ENCODE measurements at regions not wholly inside any gene's neighbourhood (a gene's known extent, or its start where the extent isn't known, plus 50 kb on each side); places are given as distances from the start of the nearest gene placed in this dataset.

DNA sequence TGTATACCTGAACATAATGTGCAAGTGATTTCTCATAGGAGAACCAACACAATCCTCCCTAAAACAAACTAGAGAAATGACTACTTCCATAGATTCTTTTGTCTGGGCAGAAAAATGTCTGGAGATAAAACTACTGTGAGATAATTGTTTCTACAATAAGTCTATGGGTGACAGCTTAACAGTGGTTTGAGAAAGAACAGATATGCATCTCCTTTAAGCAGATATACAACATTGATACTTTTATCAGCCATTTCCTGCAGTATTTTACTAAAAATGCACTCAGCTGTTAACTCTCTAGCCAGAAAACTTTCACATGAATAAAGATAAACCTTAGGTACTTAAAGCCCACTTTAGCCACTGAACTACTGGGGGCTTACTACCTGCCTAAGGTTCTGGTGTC is 1132.4 kb downstream of the EFNB2 start:
- Histone ChIP-seq H3K9me3 (ENCODE audit: control insufficient read depth, low read length) (no peaks in the 10 kb centered on the region), H3K27me3 (replicated peaks; ENCODE audit: control insufficient read depth, insufficient read depth, low read length) (no peaks in the 10 kb centered on the region)
- no peak for DNase-seq (ENCODE audit: low read depth)

DNA sequence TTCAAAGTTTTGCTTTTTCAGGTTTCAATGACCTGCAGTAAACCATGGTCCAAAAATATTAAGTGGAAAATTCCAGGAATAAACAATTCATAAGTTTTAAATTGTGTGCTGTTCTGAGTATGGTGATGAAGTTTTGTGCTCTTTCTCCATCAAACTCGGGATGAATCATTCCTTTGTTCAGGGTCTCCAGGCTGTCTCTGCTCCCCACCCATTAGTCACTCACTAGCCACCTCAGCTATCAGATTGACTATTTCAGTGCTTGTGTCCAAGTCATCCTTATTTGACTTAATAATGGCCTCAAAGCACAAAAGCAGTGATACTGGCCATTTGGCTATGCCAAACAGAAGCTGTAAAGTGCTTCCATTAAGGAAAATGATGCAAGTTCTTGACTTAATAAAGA is 1140.4 kb downstream of the EFNB2 start:
- DNase-seq (ENCODE audit: low read depth) = no peak
- Histone ChIP-seq H3K4me3 (ENCODE audit: low read length) (no peak overlapping the region), H3K36me3 (ENCODE audit: control insufficient read depth, insufficient read depth, low read length, severe bottlenecking) (no peaks in the 10 kb centered on the region), H3K4me1 (ENCODE audit: control insufficient read depth, insufficient read depth, low read length) (no peaks in the 10 kb centered on the region), H3K9ac (ENCODE audit: low read length) (no peak overlapping the region), H3K27me3 (replicated peaks; ENCODE audit: control insufficient read depth, insufficient read depth, low read length) (no peaks in the 10 kb centered on the region), H3K9me3 (ENCODE audit: control insufficient read depth, low read length) (no peaks in the 10 kb centered on the region)

More for the DNA sequence above, 1132.4 kb downstream of the EFNB2 start:
- Histone ChIP-seq H3K4me1 (ENCODE audit: control insufficient read depth, insufficient read depth, low read length) (no peaks in the 10 kb centered on the region), H3K36me3 (ENCODE audit: control insufficient read depth, insufficient read depth, low read length, severe bottlenecking) (no peaks in the 10 kb centered on the region), H3K4me3 (ENCODE audit: low read length) (no peak overlapping the region), H3K9ac (ENCODE audit: low read length) (no peak overlapping the region)

DNA sequence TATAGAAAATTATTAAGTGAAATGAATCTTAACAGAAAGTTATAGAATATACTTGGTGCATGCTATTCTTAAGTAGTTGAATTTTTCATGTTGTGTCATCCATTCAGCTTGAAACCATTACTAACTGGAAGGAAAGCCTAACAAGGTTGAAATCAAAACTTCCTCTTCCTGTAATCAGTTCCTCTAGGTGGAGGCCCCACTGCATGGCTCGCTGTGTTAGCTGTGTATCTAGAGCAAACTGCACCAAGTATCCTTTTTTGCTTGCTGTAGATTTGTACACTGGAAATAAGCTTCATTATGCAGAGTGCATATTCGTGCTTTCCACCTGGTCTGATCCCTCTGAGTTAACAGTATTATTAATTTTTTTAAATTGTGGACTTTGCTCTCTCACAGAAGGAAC is 1146.1 kb downstream of the EFNB2 start:
- Histone ChIP-seq H3K9ac (ENCODE audit: low read length) (no peak overlapping the region), H3K4me3 (ENCODE audit: low read length) (no peak overlapping the region), H3K9me3 (ENCODE audit: control insufficient read depth, low read length) (no peaks in the 10 kb centered on the region), H3K27me3 (replicated peaks; ENCODE audit: control insufficient read depth, insufficient read depth, low read length) (no peaks in the 10 kb centered on the region), H3K36me3 (ENCODE audit: control insufficient read depth, insufficient read depth, low read length, severe bottlenecking) (no peaks in the 10 kb centered on the region), H3K4me1 (ENCODE audit: control insufficient read depth, insufficient read depth, low read length) (no peaks in the 10 kb centered on the region)
- DNase-seq (ENCODE audit: low read depth) = no peak

DNA sequence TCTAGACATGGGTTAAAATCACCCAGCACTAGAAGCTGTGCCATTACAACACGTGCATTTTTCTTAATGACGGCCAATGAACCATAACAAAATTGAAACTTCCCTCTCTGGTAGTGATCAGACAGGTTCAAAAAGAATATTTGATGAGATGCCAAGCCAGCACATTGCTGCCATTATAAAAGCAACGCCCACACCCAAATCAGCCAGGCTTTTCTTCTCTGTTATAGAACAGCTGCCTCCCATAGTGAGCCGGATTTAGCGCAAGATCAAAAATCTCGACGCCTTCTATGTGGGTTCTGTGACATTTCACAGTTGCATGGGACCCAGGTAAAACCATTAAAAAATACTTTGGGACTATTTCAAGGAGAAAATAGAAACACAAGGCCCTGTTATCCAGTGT is 1158.0 kb downstream of the EFNB2 start:
- H3K9ac ChIP-seq (ENCODE audit: low read length) = no peak overlapping the region
- no peaks in the 10 kb centered on the region for H3K9me3 ChIP-seq (ENCODE audit: control insufficient read depth, low read length)
- H3K36me3 ChIP-seq (ENCODE audit: control insufficient read depth, insufficient read depth, low read length, severe bottlenecking) = no peaks in the 10 kb centered on the region
- H3K4me3 ChIP-seq (ENCODE audit: low read length) = no peak overlapping the region
- no peak for DNase-seq (ENCODE audit: low read depth)
- H3K27me3 ChIP-seq (replicated peaks; ENCODE audit: control insufficient read depth, insufficient read depth, low read length) = no peaks in the 10 kb centered on the region
- H3K4me1 ChIP-seq (ENCODE audit: control insufficient read depth, insufficient read depth, low read length) = no peaks in the 10 kb centered on the region

DNA sequence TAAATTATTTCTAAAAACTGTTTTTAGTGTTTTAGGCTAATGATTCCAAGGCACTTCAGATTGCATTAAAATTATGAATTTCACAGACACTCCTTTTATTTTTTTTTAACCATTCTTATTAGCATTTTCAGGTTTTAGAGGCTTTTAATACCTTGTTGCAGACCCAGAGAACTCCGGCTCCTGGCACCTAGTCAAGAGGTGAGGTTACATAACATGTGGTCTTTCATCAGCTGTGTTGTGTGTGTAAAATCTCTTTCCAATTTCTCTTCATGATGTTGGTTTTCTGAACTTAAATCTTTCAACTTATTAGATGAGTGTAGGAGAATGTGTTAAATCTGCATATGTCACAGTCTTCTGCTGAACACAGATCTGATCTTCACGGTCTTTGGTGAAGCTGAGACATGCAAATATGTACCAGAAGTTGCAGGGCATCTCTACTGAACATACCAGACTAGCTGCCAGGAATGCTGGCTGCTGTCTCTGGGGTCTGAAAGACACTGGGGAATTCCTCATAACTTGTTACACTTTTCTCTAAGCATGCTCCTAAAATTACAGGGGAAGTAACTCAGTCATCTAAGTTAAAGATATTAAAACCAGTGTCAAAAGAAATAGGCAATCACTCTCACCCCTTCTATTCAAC is 1165.3 kb downstream of the EFNB2 start:
- DNase-seq (ENCODE audit: low read depth) = peak; percentile 45
- H3K27me3 ChIP-seq (replicated peaks; ENCODE audit: control insufficient read depth, insufficient read depth, low read length) = no peaks in the 10 kb centered on the region
- peaks cover 4% of the 10 kb centered on the region for H3K9me3 ChIP-seq (ENCODE audit: control insufficient read depth, low read length)
- no peaks in the 10 kb centered on the region for H3K36me3 ChIP-seq (ENCODE audit: control insufficient read depth, insufficient read depth, low read length, severe bottlenecking)
- no peak overlapping the region for H3K4me3 ChIP-seq (ENCODE audit: low read length)
- H3K4me1 ChIP-seq (ENCODE audit: control insufficient read depth, insufficient read depth, low read length) = peaks cover 7% of the 10 kb centered on the region
- H3K9ac ChIP-seq (ENCODE audit: low read length) = no peak overlapping the region

DNA sequence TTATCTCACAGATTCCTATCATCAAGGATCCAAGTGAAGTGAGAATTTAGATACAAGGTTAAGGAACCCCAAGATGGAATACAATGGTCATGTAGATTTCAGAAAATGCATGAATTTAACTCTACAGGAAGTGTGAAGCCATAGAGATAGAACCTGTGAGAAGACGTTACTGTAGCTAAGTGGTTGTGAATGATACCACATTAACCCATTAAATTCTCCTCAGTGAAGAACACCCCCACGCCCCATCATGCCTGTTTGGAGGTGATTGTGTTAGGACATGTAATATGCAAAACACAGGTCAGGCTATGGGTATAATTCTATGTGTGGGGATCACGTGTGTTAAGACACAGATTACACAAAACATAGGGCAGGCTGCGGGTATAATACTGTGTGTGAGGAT is 1166.7 kb downstream of the EFNB2 start:
- Histone ChIP-seq H3K4me1 (ENCODE audit: control insufficient read depth, insufficient read depth, low read length) (peaks cover 7% of the 10 kb centered on the region), H3K36me3 (ENCODE audit: control insufficient read depth, insufficient read depth, low read length, severe bottlenecking) (no peaks in the 10 kb centered on the region), H3K4me3 (ENCODE audit: low read length) (no peak overlapping the region), H3K27me3 (replicated peaks; ENCODE audit: control insufficient read depth, insufficient read depth, low read length) (no peaks in the 10 kb centered on the region), H3K9me3 (ENCODE audit: control insufficient read depth, low read length) (peaks cover 4% of the 10 kb centered on the region), H3K9ac (ENCODE audit: low read length) (no peak overlapping the region)
- no peak for DNase-seq (ENCODE audit: low read depth)

DNA sequence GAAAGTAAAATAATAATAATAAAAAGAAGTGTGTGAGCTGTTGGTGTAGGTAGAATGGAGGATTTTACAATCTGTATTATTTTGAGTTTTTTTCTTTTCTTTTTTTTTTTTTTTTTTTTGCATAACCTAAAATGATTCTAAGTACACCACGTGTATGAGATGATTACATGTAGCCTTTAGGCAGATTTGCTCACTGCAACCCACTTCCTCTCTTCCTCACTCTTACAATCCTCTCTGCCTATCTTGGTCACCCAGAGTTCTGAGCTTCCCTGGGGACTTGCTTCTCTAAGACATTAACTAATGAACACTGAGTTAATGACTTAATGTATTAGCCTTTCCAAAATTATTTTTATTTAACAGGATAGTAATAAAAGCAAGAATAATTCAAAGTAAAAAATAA is 1169.6 kb downstream of the EFNB2 start:
- no peak overlapping the region for H3K9ac ChIP-seq (ENCODE audit: low read length)
- H3K4me1 ChIP-seq (ENCODE audit: control insufficient read depth, insufficient read depth, low read length) = peaks cover 7% of the 10 kb centered on the region
- no peak overlapping the region for H3K4me3 ChIP-seq (ENCODE audit: low read length)
- H3K9me3 ChIP-seq (ENCODE audit: control insufficient read depth, low read length) = no peaks in the 10 kb centered on the region
- no peaks in the 10 kb centered on the region for H3K36me3 ChIP-seq (ENCODE audit: control insufficient read depth, insufficient read depth, low read length, severe bottlenecking)
- DNase-seq (ENCODE audit: low read depth) = no peak
- no peaks in the 10 kb centered on the region for H3K27me3 ChIP-seq (replicated peaks; ENCODE audit: control insufficient read depth, insufficient read depth, low read length)

DNA sequence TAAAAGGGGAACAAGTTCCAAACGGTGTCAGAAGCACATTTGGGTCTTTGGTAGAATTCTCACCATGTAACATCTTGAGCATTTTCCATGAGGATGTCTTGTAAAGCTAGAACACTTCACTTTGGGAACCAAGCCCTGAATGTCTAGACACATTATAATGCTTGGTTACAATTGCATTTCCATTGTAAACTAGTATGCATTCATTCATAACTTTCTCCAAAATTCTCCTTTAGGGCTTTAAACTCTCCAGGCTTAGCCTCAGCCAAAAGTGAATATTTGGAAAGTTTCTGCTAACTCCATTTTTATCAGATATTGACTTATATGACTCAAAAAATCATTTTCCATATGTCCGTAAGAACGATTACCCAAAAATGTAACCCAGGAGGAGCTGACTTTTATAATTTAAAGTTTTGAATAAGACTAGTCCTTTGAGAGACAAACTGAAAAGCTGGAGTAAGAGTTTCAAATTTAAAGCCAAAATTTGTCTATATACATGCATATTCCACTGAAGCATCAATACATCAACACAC is 1170.4 kb downstream of the EFNB2 start:
- H3K9ac ChIP-seq (ENCODE audit: low read length) = no peak overlapping the region
- no peak for DNase-seq (ENCODE audit: low read depth)
- peaks cover 3% of the 10 kb centered on the region for H3K4me1 ChIP-seq (ENCODE audit: control insufficient read depth, insufficient read depth, low read length)
- no peaks in the 10 kb centered on the region for H3K9me3 ChIP-seq (ENCODE audit: control insufficient read depth, low read length)
- no peak overlapping the region for H3K4me3 ChIP-seq (ENCODE audit: low read length)
- no peaks in the 10 kb centered on the region for H3K36me3 ChIP-seq (ENCODE audit: control insufficient read depth, insufficient read depth, low read length, severe bottlenecking)
- H3K27me3 ChIP-seq (replicated peaks; ENCODE audit: control insufficient read depth, insufficient read depth, low read length) = no peaks in the 10 kb centered on the region

DNA sequence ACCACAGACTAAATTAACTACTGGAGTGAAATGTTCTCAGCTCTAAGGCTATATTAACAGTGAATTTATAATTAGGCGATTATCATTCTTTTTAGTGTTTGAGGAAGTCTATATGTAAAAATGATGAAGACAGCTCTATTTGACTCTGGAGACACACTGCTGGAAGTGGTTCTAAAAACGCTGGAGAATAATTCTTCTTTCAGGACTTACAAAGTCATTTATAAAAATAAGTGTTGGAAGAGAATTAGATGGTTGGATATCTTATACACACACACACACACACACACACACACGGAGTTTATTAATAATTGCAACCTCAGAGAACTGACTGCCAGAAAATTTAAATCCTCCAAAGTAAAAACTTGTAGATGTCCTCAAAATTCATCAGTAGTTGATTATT is 1171.3 kb downstream of the EFNB2 start:
- no peak overlapping the region for H3K9ac ChIP-seq (ENCODE audit: low read length)
- no peak for DNase-seq (ENCODE audit: low read depth)
- H3K36me3 ChIP-seq (ENCODE audit: control insufficient read depth, insufficient read depth, low read length, severe bottlenecking) = no peaks in the 10 kb centered on the region
- H3K27me3 ChIP-seq (replicated peaks; ENCODE audit: control insufficient read depth, insufficient read depth, low read length) = no peaks in the 10 kb centered on the region
- H3K4me1 ChIP-seq (ENCODE audit: control insufficient read depth, insufficient read depth, low read length) = no peaks in the 10 kb centered on the region
- no peak overlapping the region for H3K4me3 ChIP-seq (ENCODE audit: low read length)
- H3K9me3 ChIP-seq (ENCODE audit: control insufficient read depth, low read length) = no peaks in the 10 kb centered on the region

DNA sequence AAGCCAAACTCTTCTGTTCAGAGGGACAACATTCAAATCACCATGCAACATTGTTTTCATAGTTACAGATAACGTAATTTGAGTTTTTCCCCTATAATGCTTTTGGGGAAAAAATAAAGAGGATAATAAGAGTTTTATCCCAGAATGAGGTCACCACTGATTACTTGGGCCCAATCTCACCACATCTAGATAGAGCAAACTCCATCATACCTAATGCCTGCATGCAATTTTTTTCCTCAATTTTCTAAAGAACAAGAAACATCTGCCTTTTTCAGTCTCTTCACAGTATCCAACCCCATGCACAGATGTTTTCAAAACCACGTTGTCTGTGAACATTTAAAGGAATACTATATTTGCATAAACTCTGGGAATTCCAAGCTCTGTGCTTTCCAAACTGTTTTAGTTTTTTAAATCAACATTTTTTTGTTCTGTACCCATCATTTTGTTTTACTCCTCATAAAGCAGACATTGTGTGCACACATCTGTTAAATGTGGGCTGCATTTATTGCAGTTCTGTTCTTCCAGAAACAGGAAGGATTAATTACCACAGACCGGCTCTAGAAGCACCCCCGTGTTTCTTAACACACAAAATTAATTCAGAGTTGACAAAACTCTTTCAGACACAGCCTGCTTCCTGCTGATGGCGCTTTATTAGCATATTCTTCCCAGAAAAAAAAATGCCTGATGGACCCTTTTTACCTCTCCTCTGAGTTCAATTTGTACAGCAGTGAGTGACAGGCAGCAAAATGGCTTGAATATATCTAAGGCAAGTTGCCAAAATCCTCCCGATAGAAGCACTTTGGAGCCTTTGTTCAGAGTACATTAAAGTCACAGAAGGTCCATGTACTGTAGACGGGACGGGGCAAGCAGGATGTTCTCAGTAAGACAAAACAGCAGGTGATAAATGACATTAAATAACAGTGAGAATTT is 1171.9 kb downstream of the EFNB2 start:
- no peaks in the 10 kb centered on the region for H3K4me1 ChIP-seq (ENCODE audit: control insufficient read depth, insufficient read depth, low read length)
- no peak overlapping the region for H3K4me3 ChIP-seq (ENCODE audit: low read length)
- no peaks in the 10 kb centered on the region for H3K27me3 ChIP-seq (replicated peaks; ENCODE audit: control insufficient read depth, insufficient read depth, low read length)
- H3K9me3 ChIP-seq (ENCODE audit: control insufficient read depth, low read length) = no peaks in the 10 kb centered on the region
- no peak overlapping the region for H3K9ac ChIP-seq (ENCODE audit: low read length)
- DNase-seq (ENCODE audit: low read depth) = peak; percentile 7
- H3K36me3 ChIP-seq (ENCODE audit: control insufficient read depth, insufficient read depth, low read length, severe bottlenecking) = no peaks in the 10 kb centered on the region

DNA sequence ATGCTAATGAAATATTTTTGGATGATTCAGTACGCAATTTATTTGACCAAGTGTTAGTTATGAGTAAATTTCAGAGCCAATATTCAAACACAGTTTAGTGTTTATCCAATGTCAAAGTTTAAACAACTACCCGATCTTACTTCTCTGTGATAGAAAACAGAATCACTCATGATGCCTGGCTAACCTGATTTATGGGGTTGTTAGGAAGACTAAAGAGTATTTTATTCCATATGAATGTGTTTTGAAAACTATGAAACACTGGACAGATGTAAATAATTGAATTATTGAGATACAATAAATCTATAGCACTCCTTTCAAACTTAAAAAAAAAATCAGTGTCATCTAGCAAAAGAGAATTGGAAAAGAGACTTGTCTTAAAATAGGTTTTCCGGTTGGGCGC is 1181.8 kb downstream of the EFNB2 start:
- Histone ChIP-seq H3K36me3 (ENCODE audit: control insufficient read depth, insufficient read depth, low read length, severe bottlenecking) (no peaks in the 10 kb centered on the region), H3K4me1 (ENCODE audit: control insufficient read depth, insufficient read depth, low read length) (no peaks in the 10 kb centered on the region), H3K27me3 (replicated peaks; ENCODE audit: control insufficient read depth, insufficient read depth, low read length) (no peaks in the 10 kb centered on the region), H3K9me3 (ENCODE audit: control insufficient read depth, low read length) (no peaks in the 10 kb centered on the region), H3K9ac (ENCODE audit: low read length) (no peak overlapping the region), H3K4me3 (ENCODE audit: low read length) (no peak overlapping the region)
- DNase-seq (ENCODE audit: low read depth) = no peak

Measured in adipocyte (in vitro differentiated cells).